Thyroid gland (tissue), 4 donors: ENCODE measurements at regions not wholly inside any gene's neighbourhood (a gene's known extent, or its start where the extent isn't known, plus 50 kb on each side); places are given as distances from the start of the nearest gene placed in this dataset.

Source experiments
- DNase-seq, 2 donors: peaks; one replicate each; pipeline ENCODE4 v3.0.0-alpha.2; 2019
- H3K27ac ChIP-seq, 3 donors: fragments of 200-600 bp; sonication (generic); 1 replicate in 2 of 3; 2 replicates in 1 of 3; pipeline ENCODE4 v1.5.1; 2016 to 2019; ENCODE audit warnings: mild to moderate bottlenecking in 1 of 3, moderate library complexity in 1 of 3
- H3K27me3 ChIP-seq: fragments of 200-600 bp; sonication (generic); one replicate; pipeline ENCODE4 v1.5.1; 2019
- H3K36me3 ChIP-seq, 2 donors: fragments of 200-600 bp; sonication (generic); one replicate each; pipeline ENCODE4 v1.5.1; 2016 to 2019
- H3K4me1 ChIP-seq, 2 donors: fragments of 200-600 bp; sonication (generic); one replicate each; pipeline ENCODE4 v1.5.1; 2017 to 2019
- H3K4me3 ChIP-seq, 3 donors: fragments of 200-600 bp; sonication (generic); replicated peaks in 1 of 3; 1 replicate in 2 of 3; 2 replicates in 1 of 3; pipeline ENCODE4 v1.5.1; 2016; ENCODE audit warnings: mild to moderate bottlenecking in 1 of 3
- H3K9me3 ChIP-seq: fragments of 200-600 bp; sonication (generic); one replicate; pipeline ENCODE4 v1.5.1; 2017
- POLR2A ChIP-seq, 2 donors: fragments of 450-650 bp; IDR thresholded peaks; one replicate each; pipeline ENCODE4 v1.6.1; 2017; ENCODE audit warnings: antibody characterized with exemption in 2 of 2, mild to moderate bottlenecking in 2 of 2, moderate library complexity in 1 of 2
- WGBS, 2 donors: methylation state at CpG; one replicate each; pipeline ENCODE4 v1.1.5; 2017; 5-methylcytosine and 5-hydroxymethylcytosine counted together
- intact Hi-C: fragments of 100-400 bp; cut with DNase I; formaldehyde crosslinking; loops from one replicate; pipeline ENCODE4 v1.15.1; 2023
- TF ChIP-seq, protein P1 (sequence below), 6 experiments: fragments of 200-600 bp in 3 of 6; fragments of 450-650 bp in 3 of 6; sonication (generic) in 3 of 6; IDR thresholded peaks; one replicate each; pipeline ENCODE4 v1.5.1; 2016 to 2019; ENCODE audit warnings: antibody characterized with exemption in 6 of 6, mild to moderate bottlenecking in 2 of 6, inconsistent platforms in 1 of 6, moderate library complexity in 1 of 6

DNA sequence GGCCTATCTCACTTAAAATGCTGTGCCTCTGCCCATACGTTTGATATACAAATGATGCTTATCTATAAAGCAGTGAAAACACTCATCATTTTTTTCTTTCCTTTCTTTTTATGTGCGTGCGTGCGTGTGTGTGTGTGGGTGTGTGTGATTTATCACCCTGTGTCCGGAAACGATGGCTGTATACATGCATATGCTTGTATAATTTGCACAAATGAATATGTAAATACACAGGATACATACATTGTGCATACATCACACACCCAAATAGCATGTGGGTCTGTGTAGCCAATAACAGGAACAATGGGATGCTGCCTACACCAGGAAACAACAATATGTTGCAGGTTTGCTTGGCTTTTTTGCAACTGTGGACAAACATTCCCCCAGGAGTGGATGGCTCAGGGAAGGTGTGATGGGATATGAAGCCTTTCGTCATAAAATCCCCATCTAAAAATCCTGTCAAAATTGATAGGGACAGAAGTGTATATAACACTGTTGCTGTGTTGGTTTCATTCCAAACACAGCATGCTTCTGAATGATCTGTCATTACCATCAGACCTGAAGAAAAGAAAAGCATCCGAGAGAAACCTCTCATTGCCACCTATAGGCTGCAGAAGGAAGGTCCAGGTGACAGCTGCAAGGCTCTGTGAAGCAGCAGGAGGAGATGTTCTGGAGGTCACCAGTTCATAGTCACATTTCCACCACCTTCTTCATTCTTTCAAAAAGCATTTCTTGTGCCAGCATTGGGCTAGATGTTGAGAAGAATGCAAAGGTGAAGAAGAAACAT is 503.9 kb upstream of the NR2F2 start:
- Histone ChIP-seq H3K36me3 (no peaks in the 10 kb centered on the region), H3K4me3 (no peak overlapping the region), H3K27ac (no peak overlapping the region), H3K9me3 (no peaks in the 10 kb centered on the region), H3K27me3 (no peaks in the 10 kb centered on the region), H3K4me1 (no peaks in the 10 kb centered on the region)
- TF ChIP-seq, protein P1, sequence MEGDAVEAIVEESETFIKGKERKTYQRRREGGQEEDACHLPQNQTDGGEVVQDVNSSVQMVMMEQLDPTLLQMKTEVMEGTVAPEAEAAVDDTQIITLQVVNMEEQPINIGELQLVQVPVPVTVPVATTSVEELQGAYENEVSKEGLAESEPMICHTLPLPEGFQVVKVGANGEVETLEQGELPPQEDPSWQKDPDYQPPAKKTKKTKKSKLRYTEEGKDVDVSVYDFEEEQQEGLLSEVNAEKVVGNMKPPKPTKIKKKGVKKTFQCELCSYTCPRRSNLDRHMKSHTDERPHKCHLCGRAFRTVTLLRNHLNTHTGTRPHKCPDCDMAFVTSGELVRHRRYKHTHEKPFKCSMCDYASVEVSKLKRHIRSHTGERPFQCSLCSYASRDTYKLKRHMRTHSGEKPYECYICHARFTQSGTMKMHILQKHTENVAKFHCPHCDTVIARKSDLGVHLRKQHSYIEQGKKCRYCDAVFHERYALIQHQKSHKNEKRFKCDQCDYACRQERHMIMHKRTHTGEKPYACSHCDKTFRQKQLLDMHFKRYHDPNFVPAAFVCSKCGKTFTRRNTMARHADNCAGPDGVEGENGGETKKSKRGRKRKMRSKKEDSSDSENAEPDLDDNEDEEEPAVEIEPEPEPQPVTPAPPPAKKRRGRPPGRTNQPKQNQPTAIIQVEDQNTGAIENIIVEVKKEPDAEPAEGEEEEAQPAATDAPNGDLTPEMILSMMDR (IDR thresholded peaks at IDR 0.05), result no peak
- TF ChIP-seq POLR2A (IDR thresholded peaks at IDR 0.05), result no peak
- WGBS, 2 donors, result 86 to 88% methylated on average over 8 of the region's 8 CpGs
- no peak for DNase-seq
- intact Hi-C loops, result no loop called here

GRCh38 chr15:95829062-95829461 is 501.4 kb upstream of the NR2F2 start:
- intact Hi-C loops, result no loop called here
- no peak overlapping the region for H3K4me3 ChIP-seq
- no peak overlapping the region for H3K27ac ChIP-seq
- no peak for DNase-seq
- H3K9me3 ChIP-seq, result no peaks in the 10 kb centered on the region
- WGBS, 2 donors, result 87 to 92% methylated on average over 5 of the region's 5 CpGs
- no peaks in the 10 kb centered on the region for H3K27me3 ChIP-seq
- H3K36me3 ChIP-seq, result no peaks in the 10 kb centered on the region
- no peaks in the 10 kb centered on the region for H3K4me1 ChIP-seq
- TF ChIP-seq POLR2A (IDR thresholded peaks at IDR 0.05), result no peak
- TF ChIP-seq, protein P1 (IDR thresholded peaks at IDR 0.05), result no peak

GRCh38 chr15:95830281-95830680 is 500.2 kb upstream of the NR2F2 start:
- DNase-seq, result no peak
- H3K4me1 ChIP-seq, result no peaks in the 10 kb centered on the region
- TF ChIP-seq, protein P1 (IDR thresholded peaks at IDR 0.05), result no peak
- TF ChIP-seq POLR2A (IDR thresholded peaks at IDR 0.05), result no peak
- no peak overlapping the region for H3K27ac ChIP-seq
- WGBS, 2 donors, result 79 to 82% methylated on average over 4 of the region's 4 CpGs
- H3K36me3 ChIP-seq, result no peaks in the 10 kb centered on the region
- no peaks in the 10 kb centered on the region for H3K27me3 ChIP-seq
- H3K4me3 ChIP-seq, result no peak overlapping the region
- intact Hi-C loops, result no loop called here
- no peaks in the 10 kb centered on the region for H3K9me3 ChIP-seq

GRCh38 chr15:95832668-95833067 is 497.8 kb upstream of the NR2F2 start:
- WGBS, 2 donors, result 68% methylated on average over 3 of the region's 3 CpGs
- no peaks in the 10 kb centered on the region for H3K9me3 ChIP-seq
- H3K36me3 ChIP-seq, result no peaks in the 10 kb centered on the region
- no peak for DNase-seq
- intact Hi-C loops, result no loop called here
- no peak overlapping the region for H3K4me3 ChIP-seq
- no peak overlapping the region for H3K27ac ChIP-seq
- no peaks in the 10 kb centered on the region for H3K4me1 ChIP-seq
- TF ChIP-seq, protein P1 (IDR thresholded peaks at IDR 0.05), result no peak
- TF ChIP-seq POLR2A (IDR thresholded peaks at IDR 0.05), result no peak
- H3K27me3 ChIP-seq, result no peaks in the 10 kb centered on the region

DNA sequence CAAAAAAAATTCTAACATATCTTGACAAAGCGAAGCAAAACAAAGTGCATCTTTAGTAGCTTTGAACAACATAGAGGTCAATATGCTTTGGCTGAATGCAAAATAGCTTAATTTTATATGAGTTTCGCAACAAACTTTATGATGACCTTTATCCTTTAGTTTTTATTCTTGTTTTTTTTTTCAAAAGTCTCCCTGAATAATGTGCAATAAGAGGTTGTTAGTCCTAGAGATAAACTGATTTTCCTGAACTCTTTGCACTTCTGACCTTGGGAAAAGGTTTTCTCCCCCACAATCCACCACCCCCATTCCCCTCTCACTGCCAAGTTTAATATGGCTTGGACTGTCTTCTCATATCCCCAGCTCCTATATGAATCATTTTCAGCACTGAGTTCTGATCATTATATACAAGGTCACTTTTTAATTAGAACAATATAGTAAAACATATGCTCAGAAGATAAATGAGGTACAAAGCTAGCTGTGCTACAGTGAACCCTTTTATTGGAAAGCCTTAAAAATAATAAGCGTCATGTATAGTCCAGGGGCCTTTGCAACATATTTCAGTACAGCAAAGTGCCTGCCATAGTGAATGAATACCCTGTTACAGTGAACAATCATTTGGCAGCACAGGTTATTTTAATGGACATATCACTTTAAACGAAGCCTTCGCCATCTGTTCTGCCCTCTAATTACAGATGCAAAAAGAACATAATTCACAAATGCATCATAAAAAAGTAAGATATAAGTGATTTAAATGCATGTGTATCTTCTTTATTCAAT is 496.3 kb upstream of the NR2F2 start:
- Histone ChIP-seq H3K27me3 (no peaks in the 10 kb centered on the region), H3K4me1 (no peaks in the 10 kb centered on the region), H3K4me3 (no peak overlapping the region), H3K36me3 (no peaks in the 10 kb centered on the region), H3K27ac (no peak overlapping the region), H3K9me3 (no peaks in the 10 kb centered on the region)
- WGBS, 2 donors, result 92 to 93% methylated on average over 5 of the region's 5 CpGs
- TF ChIP-seq, protein P1 (IDR thresholded peaks at IDR 0.05), result no peak
- no peak for TF ChIP-seq POLR2A (IDR thresholded peaks at IDR 0.05)
- intact Hi-C loops, result no loop called here
- no peak for DNase-seq
